Progenitor cell of endocrine pancreas (in vitro differentiated cells): ENCODE measurements at regions not wholly inside any gene's neighbourhood (a gene's known extent, or its start where the extent isn't known, plus 50 kb on each side); places are given as distances from the start of the nearest gene placed in this dataset.

Experiments
- DNase-seq: peaks from one replicate; pipeline ENCODE4 v3.0.0; 2021; ENCODE audit warnings: low spot score; ENCODE audit not compliant: unreplicated experiment
- H3K27ac Mint-ChIP-seq: 2 replicates; pipeline ENCODE4 v1.8.0; 2021; ENCODE audit warnings: mild to moderate bottlenecking, moderate library complexity, mixed read lengths
- H3K27me3 Mint-ChIP-seq: 2 replicates; pipeline ENCODE4 v1.8.0; 2021; ENCODE audit warnings: mixed read lengths
- H3K36me3 Mint-ChIP-seq: 2 replicates; pipeline ENCODE4 v1.8.0; 2022; ENCODE audit warnings: mixed read lengths; ENCODE audit not compliant: insufficient read depth
- H3K4me1 Mint-ChIP-seq: 2 replicates; pipeline ENCODE4 v1.8.0; 2021; ENCODE audit warnings: low read depth, mixed read lengths
- H3K4me3 Mint-ChIP-seq: 2 replicates; pipeline ENCODE4 v1.8.0; 2021; ENCODE audit warnings: low read depth, mild to moderate bottlenecking, moderate library complexity, mixed read lengths
- H3K9me3 Mint-ChIP-seq: 2 replicates; pipeline ENCODE4 v1.8.0; 2021; ENCODE audit warnings: low read depth, mixed read lengths
- TF ChIP-seq, protein P1 (sequence below): fragments of 200-600 bp; sonication (generic); IDR thresholded peaks from one replicate; pipeline ENCODE4 v1.5.0; 2021; ENCODE audit warnings: antibody characterized with exemption, mild to moderate bottlenecking; ENCODE audit not compliant: unreplicated experiment

- no peaks in the 10 kb centered on the region for H3K27me3 Mint-ChIP-seq
These were observed 58.4 kb upstream of the STK32A start for GRCh38 chr5:147176422-147176821.

GRCh38 chr5:147177125-147177840, 57.5 kb upstream of the STK32A start:
- no peak overlapping the region for H3K4me3 Mint-ChIP-seq
- H3K27me3 Mint-ChIP-seq, result no peaks in the 10 kb centered on the region
- H3K27ac Mint-ChIP-seq, result no peak overlapping the region
- peaks cover 9% of the 10 kb centered on the region for H3K4me1 Mint-ChIP-seq
- TF ChIP-seq, protein P1, sequence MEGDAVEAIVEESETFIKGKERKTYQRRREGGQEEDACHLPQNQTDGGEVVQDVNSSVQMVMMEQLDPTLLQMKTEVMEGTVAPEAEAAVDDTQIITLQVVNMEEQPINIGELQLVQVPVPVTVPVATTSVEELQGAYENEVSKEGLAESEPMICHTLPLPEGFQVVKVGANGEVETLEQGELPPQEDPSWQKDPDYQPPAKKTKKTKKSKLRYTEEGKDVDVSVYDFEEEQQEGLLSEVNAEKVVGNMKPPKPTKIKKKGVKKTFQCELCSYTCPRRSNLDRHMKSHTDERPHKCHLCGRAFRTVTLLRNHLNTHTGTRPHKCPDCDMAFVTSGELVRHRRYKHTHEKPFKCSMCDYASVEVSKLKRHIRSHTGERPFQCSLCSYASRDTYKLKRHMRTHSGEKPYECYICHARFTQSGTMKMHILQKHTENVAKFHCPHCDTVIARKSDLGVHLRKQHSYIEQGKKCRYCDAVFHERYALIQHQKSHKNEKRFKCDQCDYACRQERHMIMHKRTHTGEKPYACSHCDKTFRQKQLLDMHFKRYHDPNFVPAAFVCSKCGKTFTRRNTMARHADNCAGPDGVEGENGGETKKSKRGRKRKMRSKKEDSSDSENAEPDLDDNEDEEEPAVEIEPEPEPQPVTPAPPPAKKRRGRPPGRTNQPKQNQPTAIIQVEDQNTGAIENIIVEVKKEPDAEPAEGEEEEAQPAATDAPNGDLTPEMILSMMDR, result no peak
- H3K9me3 Mint-ChIP-seq, result no peaks in the 10 kb centered on the region
- no peak for DNase-seq
- no peaks in the 10 kb centered on the region for H3K36me3 Mint-ChIP-seq

More at GRCh38 chr5:147176422-147176821, 58.4 kb upstream of the STK32A start:
- Mint-ChIP-seq H3K27ac (no peak overlapping the region), H3K36me3 (no peaks in the 10 kb centered on the region), H3K4me3 (no peak overlapping the region), H3K9me3 (no peaks in the 10 kb centered on the region), H3K4me1 (peaks cover 9% of the 10 kb centered on the region)
- TF ChIP-seq, protein P1, result no peak
- DNase-seq, result no peak

DNA sequence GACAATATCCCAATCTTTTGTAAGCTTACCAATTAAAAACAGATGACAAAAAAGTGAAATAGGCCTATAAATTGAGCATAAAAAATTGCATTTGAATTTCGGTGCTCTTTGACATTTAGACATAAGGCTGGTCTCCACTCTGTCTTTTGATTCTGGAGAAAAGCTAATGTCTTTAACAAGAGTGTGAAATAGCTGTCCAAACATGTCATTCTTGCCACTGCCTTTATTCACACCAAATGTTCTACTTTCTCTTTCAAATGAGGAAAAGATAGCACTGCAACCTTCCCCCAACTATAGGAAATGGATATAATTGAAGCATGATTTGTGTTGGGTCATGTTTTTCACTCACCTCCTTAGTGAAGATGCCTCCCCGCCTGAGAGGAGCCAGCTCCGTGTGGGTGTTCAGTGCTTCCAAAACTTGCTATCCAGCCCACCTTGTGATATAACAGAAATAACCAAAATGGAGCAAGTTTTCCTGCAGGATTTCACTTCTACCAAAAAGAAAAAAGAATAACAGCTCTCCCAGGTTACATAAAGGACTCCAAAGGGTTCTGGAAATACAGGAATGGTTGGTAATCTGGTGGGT, 55.2 kb upstream of the STK32A start:
- DNase-seq, result no peak
- no peak overlapping the region for H3K27ac Mint-ChIP-seq
- peaks cover 9% of the 10 kb centered on the region for H3K4me1 Mint-ChIP-seq
- H3K9me3 Mint-ChIP-seq, result no peaks in the 10 kb centered on the region
- no peak overlapping the region for H3K4me3 Mint-ChIP-seq
- TF ChIP-seq, protein P1, result no peak
- no peaks in the 10 kb centered on the region for H3K36me3 Mint-ChIP-seq
- H3K27me3 Mint-ChIP-seq, result no peaks in the 10 kb centered on the region

DNA sequence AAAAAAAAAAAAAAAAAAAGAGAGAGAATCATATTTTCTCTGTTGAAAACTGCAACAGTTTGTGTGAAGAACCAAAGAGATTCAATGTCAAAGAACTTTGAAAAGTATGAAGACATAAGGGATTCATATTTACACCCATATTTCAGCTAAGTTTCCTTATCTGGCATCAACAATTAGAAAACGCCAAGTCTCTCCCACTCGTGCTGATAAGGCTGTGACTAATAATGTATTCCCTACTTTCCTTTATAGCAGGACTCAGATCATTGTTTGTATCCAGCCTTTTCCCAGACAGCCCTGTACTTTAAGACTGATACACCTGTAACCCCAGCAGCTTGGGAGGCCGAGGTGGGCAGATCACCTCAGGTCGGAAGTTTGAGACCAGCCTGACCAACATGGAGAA, 54.1 kb upstream of the STK32A start:
- H3K36me3 Mint-ChIP-seq, result no peaks in the 10 kb centered on the region
- H3K4me3 Mint-ChIP-seq, result no peak overlapping the region
- TF ChIP-seq, protein P1, result no peak
- H3K27me3 Mint-ChIP-seq, result no peaks in the 10 kb centered on the region
- no peaks in the 10 kb centered on the region for H3K9me3 Mint-ChIP-seq
- H3K27ac Mint-ChIP-seq, result no peak overlapping the region
- DNase-seq, result no peak
- peaks cover 7% of the 10 kb centered on the region for H3K4me1 Mint-ChIP-seq
